GM10248 (cell line): ENCODE measurements at regions not wholly inside any gene's neighbourhood (a gene's known extent, or its start where the extent isn't known, plus 50 kb on each side); places are given as distances from the start of the nearest gene placed in this dataset.
"Not testable (repeated sequence)": the region's sequence is repeated elsewhere in the genome, so short reads cannot be mapped to it uniquely, and the experiment has no call there.

Experiments used
- CTCF ChIA-PET: fragments of 300-600 bp; sonication (Branson Sonifier 250); formaldehyde crosslinking; extraction: SDS; loops from one replicate; lab custom pipeline; 2021; ENCODE audit warnings: antibody characterized with exemption; lab: Yijun Ruan, JAX
- POLR2A ChIA-PET: fragments of 350-650 bp; sonication (Branson Sonifier 250); formaldehyde crosslinking; extraction: SDS; loops from one replicate; lab custom pipeline; 2020; ENCODE audit warnings: antibody characterized with exemption; lab: Yijun Ruan, JAX
- DNase-seq: peaks from one replicate; pipeline ENCODE4 v3.0.0; 2012; ENCODE audit errors: extremely low spot score
- TF ChIP-seq, protein P1 (sequence below): IDR thresholded peaks from 2 replicates; pipeline ENCODE4 v1.5.1; 2012; ENCODE audit warnings: mild to moderate bottlenecking, low read depth; ENCODE audit errors: extremely low read depth, missing control alignments, control extremely low read depth

DNA sequence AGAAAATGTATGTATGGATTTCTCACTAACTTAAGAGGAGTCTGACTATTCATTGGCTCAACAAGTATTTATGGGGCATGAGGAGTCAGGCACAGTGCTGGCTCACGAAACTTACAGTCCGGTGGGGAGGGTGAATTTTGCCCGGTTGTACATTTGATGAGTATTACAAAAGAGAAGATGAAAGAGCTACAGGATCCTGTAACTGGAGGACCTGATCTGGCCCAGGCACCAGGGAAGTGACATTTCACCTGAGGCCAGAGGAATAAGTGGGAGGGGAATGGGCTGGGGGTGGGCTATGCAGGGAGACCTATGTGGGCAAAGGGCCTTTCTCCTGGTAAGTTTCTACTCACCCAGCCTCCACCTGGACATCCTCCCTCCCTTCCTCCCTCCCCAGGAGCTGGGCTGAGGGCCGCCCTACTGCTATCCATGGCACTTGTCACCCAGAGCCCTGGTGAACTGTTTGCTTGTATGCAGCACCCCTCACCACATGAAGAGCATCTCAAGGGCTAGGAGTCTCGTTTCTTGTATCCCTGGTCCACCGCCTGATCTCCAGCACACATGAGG lies 101.1 kb upstream of the ZNF438 start:
- TF ChIP-seq, protein P1, sequence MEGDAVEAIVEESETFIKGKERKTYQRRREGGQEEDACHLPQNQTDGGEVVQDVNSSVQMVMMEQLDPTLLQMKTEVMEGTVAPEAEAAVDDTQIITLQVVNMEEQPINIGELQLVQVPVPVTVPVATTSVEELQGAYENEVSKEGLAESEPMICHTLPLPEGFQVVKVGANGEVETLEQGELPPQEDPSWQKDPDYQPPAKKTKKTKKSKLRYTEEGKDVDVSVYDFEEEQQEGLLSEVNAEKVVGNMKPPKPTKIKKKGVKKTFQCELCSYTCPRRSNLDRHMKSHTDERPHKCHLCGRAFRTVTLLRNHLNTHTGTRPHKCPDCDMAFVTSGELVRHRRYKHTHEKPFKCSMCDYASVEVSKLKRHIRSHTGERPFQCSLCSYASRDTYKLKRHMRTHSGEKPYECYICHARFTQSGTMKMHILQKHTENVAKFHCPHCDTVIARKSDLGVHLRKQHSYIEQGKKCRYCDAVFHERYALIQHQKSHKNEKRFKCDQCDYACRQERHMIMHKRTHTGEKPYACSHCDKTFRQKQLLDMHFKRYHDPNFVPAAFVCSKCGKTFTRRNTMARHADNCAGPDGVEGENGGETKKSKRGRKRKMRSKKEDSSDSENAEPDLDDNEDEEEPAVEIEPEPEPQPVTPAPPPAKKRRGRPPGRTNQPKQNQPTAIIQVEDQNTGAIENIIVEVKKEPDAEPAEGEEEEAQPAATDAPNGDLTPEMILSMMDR = no peak
- ChIA-PET POLR2A (interaction anchor here (0.7 kb wide), 1 partner anchor 539 kb away, joined by 3 read pairs; no protein-coding TSS in a partner anchor), CTCF (interaction anchor here (1.5 to 2.7 kb wide), 2 partner anchors 32 to 101 kb away, joined by 3 to 8 read pairs; partner anchors contain the start of gene ZNF438)
- DNase-seq = no peak

DNA sequence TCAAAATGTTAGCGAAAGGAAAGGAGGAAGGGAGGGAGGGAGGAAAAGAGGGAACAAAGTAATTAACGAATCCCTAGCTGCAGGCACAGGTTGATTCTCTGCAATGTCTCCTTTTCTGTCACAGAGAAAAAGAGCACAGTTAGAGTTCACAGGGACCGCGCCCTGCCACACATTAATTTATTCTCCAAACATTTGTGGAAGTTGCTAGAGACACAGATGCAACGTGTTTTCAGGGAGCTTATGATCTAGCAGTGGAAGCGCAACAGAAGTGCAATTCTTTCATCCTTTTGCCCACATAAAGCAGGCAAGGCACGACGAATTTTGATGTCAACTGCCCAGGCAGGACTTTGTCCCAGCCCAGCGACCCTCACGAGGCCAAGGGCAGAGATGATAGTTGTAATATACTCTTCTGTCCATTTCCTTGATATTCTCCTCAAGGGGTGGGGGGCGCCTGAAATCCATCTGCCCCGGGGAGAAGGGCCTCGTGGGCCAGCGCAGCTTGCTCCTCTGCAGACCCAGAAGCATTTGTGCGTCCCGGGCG lies 101.7 kb upstream of the ZNF438 start:
- ChIA-PET POLR2A (interaction anchor here (0.6 to 1.2 kb wide), 4 partner anchors 19 to 539 kb away, joined by 3 to 7 read pairs (median 3); no protein-coding TSS in a partner anchor), CTCF (interaction anchor here (1.5 to 2.7 kb wide), 2 partner anchors 33 to 101 kb away, joined by 3 to 8 read pairs; partner anchors contain the start of gene ZNF438)
- TF ChIP-seq, protein P1 = no peak
- DNase-seq = no peak

- TF ChIP-seq, protein P1 = no peak
- POLR2A ChIA-PET = interaction anchor here (0.6 to 1.2 kb wide), 4 partner anchors 19 to 159 kb away, joined by 3 to 7 read pairs (median 4); no protein-coding TSS in a partner anchor
- peak; percentile 88 for DNase-seq
- CTCF ChIA-PET = interaction anchor here (1.5 to 2.7 kb wide), 2 partner anchors 33 to 102 kb away, joined by 3 to 8 read pairs; partner anchors contain the start of gene ZNF438
These were observed 102.2 kb upstream of the ZNF438 start for GRCh38 chr10:31133792-31134310.

DNA sequence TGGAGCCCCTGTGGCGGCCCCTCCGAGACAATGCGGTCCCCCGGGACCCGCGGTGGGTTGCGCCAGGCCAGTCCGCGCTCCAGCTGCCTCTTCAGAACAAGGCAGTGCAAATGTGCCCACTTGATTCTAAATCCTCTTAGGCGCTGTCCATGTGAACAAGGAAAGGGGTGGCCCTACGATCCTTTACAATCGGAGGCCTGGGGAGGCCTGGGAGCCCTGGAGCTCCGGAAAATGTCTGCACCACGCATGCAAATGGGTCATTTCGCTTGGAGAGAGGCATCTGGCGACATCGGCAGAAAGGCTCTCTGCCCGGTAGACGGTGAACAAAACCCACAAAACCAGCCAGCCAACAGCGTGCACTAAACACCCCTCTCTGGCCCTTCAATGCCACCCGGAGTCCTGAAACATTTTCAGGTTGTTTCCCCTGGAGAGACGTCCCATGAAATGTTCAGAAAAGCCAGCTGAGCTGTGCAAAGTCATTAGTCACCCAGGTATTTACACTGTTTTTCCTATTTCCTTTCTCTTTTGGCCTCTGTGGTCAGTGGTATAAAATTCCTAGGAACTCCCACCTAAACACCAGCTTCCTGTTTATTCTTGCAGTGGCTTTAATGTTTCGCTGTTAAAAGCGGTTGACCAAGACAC lies 102.8 kb upstream of the ZNF438 start:
- ChIA-PET CTCF (interaction anchor here (1.5 to 2.7 kb wide), 2 partner anchors 34 to 102 kb away, joined by 3 to 8 read pairs; partner anchors contain the start of gene ZNF438), POLR2A (interaction anchor here (0.5 to 1.2 kb wide), 4 partner anchors 20 to 785 kb away, joined by 3 to 7 read pairs (median 4); partner anchors contain the start of gene MTPAP)
- peak; percentile 26 for DNase-seq
- TF ChIP-seq, protein P1 = no peak

GRCh38 chr10:31135171-31135570 lies 103.5 kb upstream of the ZNF438 start:
- POLR2A ChIA-PET = no interaction called here
- TF ChIP-seq, protein P1 = no peak
- DNase-seq = no peak
- CTCF ChIA-PET = interaction anchor here (2.7 kb wide), 1 partner anchor 35 kb away, joined by 8 read pairs; no protein-coding TSS in a partner anchor

DNA sequence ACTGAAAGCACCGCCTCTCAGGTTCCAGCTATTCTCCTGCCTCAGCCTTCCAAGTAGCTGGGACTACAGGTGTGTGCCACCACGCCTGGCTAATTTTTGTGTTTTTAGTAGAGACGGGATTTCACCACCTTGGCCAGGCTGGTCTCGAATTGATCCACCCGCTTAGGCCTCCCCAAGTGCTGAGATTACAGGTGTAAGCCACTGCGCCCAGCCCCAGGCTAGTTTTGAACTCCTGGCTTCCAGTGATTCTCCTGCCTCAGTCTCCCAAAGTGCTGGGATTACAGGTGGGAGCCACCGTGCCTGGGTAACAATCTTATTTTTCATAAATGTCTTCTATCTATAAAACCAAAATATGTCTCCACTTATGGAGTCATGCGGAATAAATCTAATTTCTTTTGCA lies 104.1 kb upstream of the ZNF438 start:
- POLR2A ChIA-PET, DNase-seq: not testable (repeated sequence)
- CTCF ChIA-PET = interaction anchor here (0.9 kb wide), 1 partner anchor 12 kb away, joined by 3 read pairs; no protein-coding TSS in a partner anchor
